ENCODE measurements at regions not wholly inside any gene's neighbourhood (a gene's known extent, or its start where the extent isn't known, plus 50 kb on each side); places are given as distances from the start of the nearest gene placed in this dataset.

- Mint-ChIP-seq H3K27ac (no peak overlapping the region), H3K27me3 (no peaks in the 10 kb centered on the region), H3K9me3 (peaks cover 6% of the 10 kb centered on the region), H3K4me3 (no peak overlapping the region), H3K36me3 (ENCODE audit: low read depth) (no peaks in the 10 kb centered on the region), H3K4me1 (no peaks in the 10 kb centered on the region)
- ATAC-seq (replicated peaks), result no peak
Measured at GRCh38 chr3:148600440-148600839, 97.3 kb upstream of the AGTR1 start.

- no peak for ATAC-seq (replicated peaks)
- Mint-ChIP-seq H3K4me1 (no peaks in the 10 kb centered on the region), H3K27ac (no peak overlapping the region), H3K27me3 (no peaks in the 10 kb centered on the region), H3K9me3 (peaks cover 6% of the 10 kb centered on the region), H3K4me3 (no peak overlapping the region), H3K36me3 (ENCODE audit: low read depth) (no peaks in the 10 kb centered on the region)
Measured at GRCh38 chr3:148600902-148601765, 96.6 kb upstream of the AGTR1 start.

- no peaks in the 10 kb centered on the region for H3K36me3 Mint-ChIP-seq (ENCODE audit: low read depth)
- H3K4me1 Mint-ChIP-seq, result no peaks in the 10 kb centered on the region
- no peak overlapping the region for H3K27ac Mint-ChIP-seq
- no peak for ATAC-seq (replicated peaks)
- no peaks in the 10 kb centered on the region for H3K27me3 Mint-ChIP-seq
- peaks cover 6% of the 10 kb centered on the region for H3K9me3 Mint-ChIP-seq
- H3K4me3 Mint-ChIP-seq, result no peak overlapping the region
Measured at GRCh38 chr3:148601766-148602685, 95.7 kb upstream of the AGTR1 start.

GRCh38 chr3:148604270-148605085, 93.2 kb upstream of the AGTR1 start:
- Mint-ChIP-seq H3K9me3 (peaks cover 9% of the 10 kb centered on the region), H3K4me3 (no peak overlapping the region), H3K27ac (no peak overlapping the region), H3K4me1 (no peaks in the 10 kb centered on the region), H3K36me3 (ENCODE audit: low read depth) (no peaks in the 10 kb centered on the region), H3K27me3 (no peaks in the 10 kb centered on the region)
- ATAC-seq (replicated peaks), result no peak

GRCh38 chr3:148605521-148605920, 92.2 kb upstream of the AGTR1 start:
- no peaks in the 10 kb centered on the region for H3K27me3 Mint-ChIP-seq

GRCh38 chr3:148606979-148607378, 90.7 kb upstream of the AGTR1 start:
- no peak for ATAC-seq (replicated peaks)
- no peak overlapping the region for H3K27ac Mint-ChIP-seq
- H3K4me3 Mint-ChIP-seq, result no peak overlapping the region
- peaks cover 4% of the 10 kb centered on the region for H3K9me3 Mint-ChIP-seq
- H3K36me3 Mint-ChIP-seq (ENCODE audit: low read depth), result no peaks in the 10 kb centered on the region
- no peaks in the 10 kb centered on the region for H3K27me3 Mint-ChIP-seq
- H3K4me1 Mint-ChIP-seq, result no peaks in the 10 kb centered on the region

More at GRCh38 chr3:148605521-148605920, 92.2 kb upstream of the AGTR1 start:
- no peaks in the 10 kb centered on the region for H3K36me3 Mint-ChIP-seq (ENCODE audit: low read depth)
- no peak for ATAC-seq (replicated peaks)
- no peak overlapping the region for H3K27ac Mint-ChIP-seq
- peaks cover 9% of the 10 kb centered on the region for H3K9me3 Mint-ChIP-seq
- no peak overlapping the region for H3K4me3 Mint-ChIP-seq
- no peaks in the 10 kb centered on the region for H3K4me1 Mint-ChIP-seq

DNA sequence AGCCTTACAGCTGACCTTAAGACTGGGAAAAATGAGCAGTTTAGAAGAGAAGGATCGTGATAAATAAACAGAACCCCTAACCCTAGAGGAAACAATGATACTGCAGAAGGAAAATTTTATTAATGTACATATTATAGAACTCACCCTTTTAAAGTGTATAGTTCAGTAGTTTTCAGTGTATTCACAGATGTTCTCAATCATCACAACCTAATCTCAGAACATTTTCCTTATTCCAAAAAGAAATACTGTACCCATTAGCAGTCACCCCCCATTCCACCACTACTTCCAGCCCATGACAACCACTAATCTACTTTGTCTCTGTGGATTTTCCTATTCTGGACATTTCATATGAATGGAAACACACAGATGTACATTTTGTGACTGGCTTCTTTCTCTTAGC, 90.2 kb upstream of the AGTR1 start:
- no peak for ATAC-seq (replicated peaks)
- no peaks in the 10 kb centered on the region for H3K27me3 Mint-ChIP-seq
- H3K9me3 Mint-ChIP-seq, result peaks cover 4% of the 10 kb centered on the region
- H3K4me3 Mint-ChIP-seq, result no peak overlapping the region
- no peak overlapping the region for H3K27ac Mint-ChIP-seq
- no peaks in the 10 kb centered on the region for H3K4me1 Mint-ChIP-seq
- H3K36me3 Mint-ChIP-seq (ENCODE audit: low read depth), result no peaks in the 10 kb centered on the region

DNA sequence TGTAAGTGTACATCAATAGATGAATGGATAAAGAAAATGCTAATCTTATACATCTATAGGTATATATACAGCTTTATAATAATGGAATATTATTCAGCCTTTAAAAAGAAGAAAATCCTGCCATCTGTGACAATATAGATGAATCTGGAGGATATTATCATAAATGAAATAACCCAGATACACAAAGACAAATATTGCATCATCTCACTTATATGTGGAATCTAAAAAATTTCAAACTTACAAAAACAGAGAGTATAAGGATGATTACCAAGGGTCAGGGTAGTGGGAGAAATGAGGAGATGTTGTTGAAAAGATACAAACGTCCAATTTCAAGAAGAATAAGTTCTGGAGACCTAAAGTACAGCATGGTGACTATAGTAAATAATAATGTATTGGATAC, 85.4 kb upstream of the AGTR1 start:
- no peak overlapping the region for H3K4me3 Mint-ChIP-seq
- H3K27ac Mint-ChIP-seq, result no peak overlapping the region
- H3K27me3 Mint-ChIP-seq, result no peaks in the 10 kb centered on the region
- H3K9me3 Mint-ChIP-seq, result peaks cover 4% of the 10 kb centered on the region
- no peaks in the 10 kb centered on the region for H3K36me3 Mint-ChIP-seq (ENCODE audit: low read depth)
- ATAC-seq (replicated peaks), result no peak
- H3K4me1 Mint-ChIP-seq, result no peaks in the 10 kb centered on the region

DNA sequence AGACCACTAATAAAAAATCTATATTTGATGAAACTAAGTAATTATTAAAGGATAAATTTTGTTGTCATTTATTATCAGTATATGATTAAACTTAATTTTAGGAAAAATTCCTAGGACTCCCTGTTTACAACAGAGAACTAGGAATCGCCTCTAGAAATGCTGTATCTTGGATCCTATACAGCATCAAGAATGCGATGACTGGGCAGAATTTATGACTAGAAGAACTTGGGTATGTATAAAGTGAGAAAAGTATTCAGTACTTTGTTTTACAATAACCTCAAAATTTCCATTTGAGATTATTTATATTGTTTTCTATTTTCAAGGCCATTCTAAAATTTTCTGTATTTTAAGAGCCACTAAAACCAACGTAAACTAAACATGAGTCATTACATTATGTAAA, 82.3 kb upstream of the AGTR1 start:
- H3K36me3 Mint-ChIP-seq (ENCODE audit: low read depth), result no peaks in the 10 kb centered on the region
- no peak overlapping the region for H3K27ac Mint-ChIP-seq
- no peak for ATAC-seq (replicated peaks)
- H3K27me3 Mint-ChIP-seq, result no peaks in the 10 kb centered on the region
- no peaks in the 10 kb centered on the region for H3K9me3 Mint-ChIP-seq
- no peak overlapping the region for H3K4me3 Mint-ChIP-seq
- no peaks in the 10 kb centered on the region for H3K4me1 Mint-ChIP-seq

DNA sequence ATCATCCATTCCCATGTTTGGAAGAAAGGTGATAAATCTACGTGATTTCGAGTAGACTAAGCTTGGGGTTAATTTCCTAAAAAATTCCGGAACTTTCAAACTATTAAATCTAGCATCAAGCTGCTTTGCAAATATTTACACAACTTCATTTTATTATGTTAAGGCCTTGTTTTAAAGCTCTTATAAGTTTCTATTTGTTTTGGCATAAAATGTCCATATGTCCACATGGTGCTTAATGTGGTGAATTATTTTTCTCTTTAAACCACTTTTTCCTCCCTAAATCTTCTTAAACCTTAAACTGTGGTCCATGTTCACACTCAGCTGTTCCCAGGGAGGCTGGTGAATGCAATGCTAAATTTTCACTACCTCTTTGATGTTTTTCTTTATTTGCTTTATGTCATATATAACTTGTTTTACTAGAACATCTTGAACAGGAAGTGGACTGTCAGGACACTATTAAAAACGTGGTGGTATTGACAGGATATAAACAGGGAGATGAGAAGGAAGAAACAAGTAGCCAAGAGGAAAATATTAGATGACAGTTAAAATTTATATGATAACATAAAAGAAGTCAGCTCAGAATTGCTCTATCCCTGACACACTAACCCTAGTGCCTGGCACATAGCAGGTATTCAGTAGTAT, 72.5 kb upstream of the AGTR1 start:
- Mint-ChIP-seq H3K27ac (no peak overlapping the region), H3K27me3 (no peaks in the 10 kb centered on the region), H3K4me1 (no peaks in the 10 kb centered on the region), H3K4me3 (no peak overlapping the region), H3K36me3 (ENCODE audit: low read depth) (no peaks in the 10 kb centered on the region), H3K9me3 (peaks cover 4% of the 10 kb centered on the region)
- ATAC-seq (replicated peaks), result no peak

DNA sequence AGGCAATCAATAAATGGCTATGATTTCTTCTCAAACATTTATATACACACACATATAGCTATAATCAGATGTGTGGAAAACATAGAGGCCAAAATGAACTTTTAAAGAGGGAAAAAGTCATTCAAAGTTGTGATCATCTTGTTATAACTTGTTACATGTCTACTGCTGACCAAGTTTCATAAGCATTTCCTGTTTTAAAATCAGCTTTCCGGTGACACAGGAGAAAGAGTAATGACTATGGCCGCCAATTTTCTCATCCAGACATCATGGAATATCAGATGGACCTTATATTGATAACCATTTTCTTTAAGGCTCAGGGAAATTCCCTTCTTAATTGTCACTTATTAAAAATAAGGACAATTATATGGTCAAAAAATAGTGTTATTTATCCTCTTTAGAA, 71.7 kb upstream of the AGTR1 start:
- Mint-ChIP-seq H3K27ac (no peak overlapping the region), H3K4me3 (no peak overlapping the region), H3K36me3 (ENCODE audit: low read depth) (no peaks in the 10 kb centered on the region), H3K4me1 (no peaks in the 10 kb centered on the region), H3K9me3 (peaks cover 4% of the 10 kb centered on the region), H3K27me3 (no peaks in the 10 kb centered on the region)
- no peak for ATAC-seq (replicated peaks)

- ATAC-seq (replicated peaks), result no peak
- Mint-ChIP-seq H3K4me3 (no peak overlapping the region), H3K4me1 (no peaks in the 10 kb centered on the region), H3K27ac (no peak overlapping the region), H3K27me3 (no peaks in the 10 kb centered on the region), H3K36me3 (ENCODE audit: low read depth) (no peaks in the 10 kb centered on the region), H3K9me3 (peaks cover 7% of the 10 kb centered on the region)
Measured at GRCh38 chr3:148629006-148629405, 68.7 kb upstream of the AGTR1 start.

DNA sequence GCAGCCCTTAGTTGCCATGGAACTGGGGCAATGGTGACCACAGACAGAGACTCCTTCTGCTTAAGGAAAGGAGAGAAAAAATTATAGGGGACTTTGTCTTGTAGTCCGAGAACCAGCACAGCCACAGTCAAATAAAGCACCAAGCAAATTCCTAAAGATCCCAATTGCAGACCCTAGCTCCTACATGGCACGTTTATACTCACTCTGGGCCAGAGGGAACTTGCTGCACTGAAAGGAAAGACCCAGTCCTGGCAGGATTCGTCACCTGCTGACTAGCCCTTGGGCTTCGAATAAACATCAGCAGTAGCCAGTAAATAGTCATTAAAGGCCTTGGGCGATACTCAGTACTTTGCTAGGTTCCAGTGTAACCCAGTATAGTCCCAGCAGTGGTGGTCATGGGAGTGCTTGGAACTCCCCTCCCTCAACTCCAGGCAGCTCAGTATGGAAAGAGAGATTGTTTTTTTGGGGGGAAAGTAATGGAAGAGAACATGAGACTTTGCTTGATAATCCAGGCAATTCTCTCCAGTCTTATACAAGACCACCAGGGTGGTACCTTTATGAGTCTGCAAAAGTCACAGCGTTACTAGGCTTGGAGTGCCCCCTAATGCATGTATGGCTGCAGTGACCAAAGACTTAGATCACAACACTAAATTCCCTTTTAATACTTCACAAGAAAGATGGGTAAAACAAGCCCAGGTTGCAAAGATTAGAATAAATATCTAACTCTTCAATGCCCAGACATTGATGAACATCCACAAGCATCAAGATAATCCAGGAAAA, 66.4 kb upstream of the AGTR1 start:
- Mint-ChIP-seq H3K4me3 (no peak overlapping the region), H3K27me3 (no peaks in the 10 kb centered on the region), H3K4me1 (no peaks in the 10 kb centered on the region), H3K27ac (no peak overlapping the region), H3K36me3 (ENCODE audit: low read depth) (no peaks in the 10 kb centered on the region), H3K9me3 (peaks cover 12% of the 10 kb centered on the region)
- ATAC-seq (replicated peaks), result no peak

All from activated T-helper 17 cell treated with anti-CD3 and anti-CD28 coated beads, Interleukin-2, amount 50 U/mL, for 72 hours (primary cell).